GM21529 (cell line): ENCODE measurements at regions not wholly inside any gene's neighbourhood (a gene's known extent, or its start where the extent isn't known, plus 50 kb on each side); places are given as distances from the start of the nearest gene placed in this dataset.
"Not testable (repeated sequence)": the region's sequence is repeated elsewhere in the genome, so short reads cannot be mapped to it uniquely, and the experiment has no call there.

Experiments
- ATAC-seq: cut with Tn5 transposase; IDR thresholded peaks from one replicate; pipeline ENCODE4 v1.9.1; 2021; ENCODE audit not compliant: unreplicated experiment

DNA sequence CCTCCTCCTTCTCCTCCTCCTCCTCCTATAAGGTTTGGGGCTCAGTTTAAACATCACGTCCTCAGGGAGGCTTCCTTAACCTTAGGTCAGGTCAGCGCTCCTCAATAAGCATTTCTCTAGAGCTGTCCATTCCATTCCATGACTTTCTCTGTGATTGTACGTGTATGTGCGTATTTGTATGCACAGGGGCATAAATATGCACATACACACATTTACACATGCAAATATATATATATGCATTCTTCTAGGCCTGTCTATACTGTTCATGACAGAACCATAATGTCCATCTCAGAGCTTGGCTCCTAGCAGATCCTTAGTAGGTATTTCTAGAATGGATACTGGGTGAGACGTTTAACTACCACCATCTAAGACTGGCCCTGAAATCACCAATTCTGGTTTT, 258.6 kb downstream of the STIM2 start:
- ATAC-seq: no peak

DNA sequence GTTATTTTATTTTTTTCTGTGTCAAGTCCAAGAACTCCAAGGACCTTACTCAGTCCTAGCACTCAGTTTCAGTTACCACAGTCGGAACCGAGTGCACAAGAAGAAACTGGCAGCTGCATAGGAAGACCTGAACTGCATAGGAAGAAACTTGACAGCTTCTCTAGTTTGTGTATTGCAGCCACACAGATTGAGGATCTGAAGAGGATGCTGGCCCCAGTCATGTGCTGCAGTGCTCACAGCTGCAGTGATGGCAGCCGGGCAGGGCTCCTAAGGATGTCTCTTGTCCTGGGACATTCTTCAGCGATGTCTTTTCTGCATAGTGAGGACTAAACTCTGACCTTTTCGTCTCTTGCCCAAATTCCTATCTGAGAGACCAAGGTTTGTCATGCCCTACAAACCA, 261.2 kb downstream of the STIM2 start:
- ATAC-seq: no peak

DNA sequence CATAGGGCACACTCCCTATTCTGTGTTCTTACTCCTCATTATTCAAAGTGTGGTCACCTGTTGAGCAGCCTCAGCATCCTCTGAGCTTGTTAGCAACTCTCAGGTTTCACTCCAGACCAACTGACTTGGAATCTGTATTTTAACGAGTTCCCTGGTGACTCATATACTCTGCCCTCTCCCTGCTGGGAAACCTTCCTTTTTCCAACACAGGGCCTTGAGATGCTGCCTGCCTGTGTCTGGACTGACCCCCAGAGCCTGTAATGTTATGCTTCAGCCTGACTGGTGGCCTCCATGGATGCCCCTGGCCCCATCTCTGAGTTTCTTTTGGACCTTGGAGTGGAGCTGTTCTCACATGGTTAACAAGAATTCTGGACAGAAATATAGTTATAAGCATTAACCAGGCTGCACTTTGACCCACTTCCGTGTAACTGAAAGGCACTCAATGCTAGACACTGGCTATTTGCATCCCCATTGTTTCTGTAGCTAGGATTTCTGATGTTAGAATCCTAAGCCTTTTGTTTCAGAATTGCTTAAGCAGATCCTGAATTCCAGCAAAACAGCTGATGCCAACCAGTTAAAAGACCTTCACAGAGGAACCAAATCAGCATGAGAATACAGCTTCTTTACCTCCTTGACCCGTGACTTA, 262.6 kb downstream of the STIM2 start:
- no peak for ATAC-seq

GRCh38 chr4:27123769-27124124, 263.1 kb downstream of the STIM2 start:
- no peak for ATAC-seq

DNA sequence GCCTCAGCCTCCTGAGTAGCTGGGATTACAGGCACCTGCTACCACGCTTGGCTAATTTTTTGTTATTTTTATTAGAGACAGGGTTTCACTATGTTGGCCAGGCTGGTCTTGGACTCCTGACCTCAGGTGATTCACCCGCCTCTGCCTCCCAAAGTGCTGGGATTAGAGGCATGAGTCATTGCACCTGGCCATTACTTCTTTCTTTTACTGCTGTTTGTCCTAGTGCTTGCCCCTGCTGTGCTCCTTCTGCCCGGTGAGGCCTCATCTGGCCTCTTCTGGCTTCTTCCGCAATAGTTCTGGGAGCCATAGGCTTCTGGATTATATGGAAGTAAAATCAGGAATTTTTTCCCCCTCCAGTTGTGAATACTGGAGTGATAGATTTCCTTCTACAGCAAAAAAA, 266.3 kb downstream of the STIM2 start:
- ATAC-seq: not testable (repeated sequence)

GRCh38 chr4:27128443-27128842, 267.8 kb downstream of the STIM2 start:
- no peak for ATAC-seq

DNA sequence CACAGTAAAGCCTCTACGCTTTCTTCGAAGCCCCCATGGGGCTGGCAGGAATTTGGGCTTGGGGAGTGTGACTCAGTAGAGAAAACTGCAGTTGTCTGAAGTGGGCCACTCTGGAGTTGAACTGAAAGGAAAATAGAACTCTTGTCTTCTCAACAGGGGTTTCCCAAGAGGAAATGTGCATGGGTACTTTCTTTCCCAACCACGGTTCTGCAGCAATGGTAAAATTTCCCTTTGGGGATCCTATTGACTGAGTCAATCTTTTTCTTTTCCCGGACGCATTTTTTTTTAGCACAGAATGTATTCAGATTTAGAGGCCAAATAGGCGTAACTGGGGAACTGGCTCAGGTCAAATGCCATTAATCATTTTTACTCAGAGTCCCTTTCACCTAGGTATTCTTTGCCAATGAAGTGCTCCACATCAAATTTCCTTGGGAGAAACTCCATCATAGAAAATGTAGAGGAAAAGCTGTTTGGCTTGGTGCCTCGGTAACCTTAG, 269.3 kb downstream of the STIM2 start:
- no peak for ATAC-seq

- ATAC-seq: no peak
Observed at GRCh38 chr4:27132497-27132896, 271.9 kb downstream of the STIM2 start.

DNA sequence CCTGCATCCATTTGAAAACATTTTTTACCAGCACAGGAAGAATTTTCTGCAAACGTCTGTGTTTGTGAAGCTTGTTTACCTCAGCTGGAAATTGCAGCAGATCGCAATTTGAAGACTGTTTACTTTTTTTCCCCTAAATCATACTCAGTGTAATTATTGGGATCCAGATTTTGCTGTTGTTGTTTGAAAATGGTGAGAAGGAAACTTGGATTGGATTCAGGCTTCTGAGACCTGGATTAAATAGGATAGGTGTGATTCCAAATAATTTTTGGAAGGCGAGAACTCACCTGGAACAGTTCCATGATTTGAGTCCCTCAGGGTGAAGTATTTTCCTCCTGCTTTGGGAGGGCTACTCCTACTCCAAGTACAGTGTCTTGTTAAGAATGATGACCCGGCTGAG, 279.8 kb downstream of the STIM2 start:
- ATAC-seq: no peak

- no peak for ATAC-seq
Observed at GRCh38 chr4:27141530-27141929, 280.9 kb downstream of the STIM2 start.

GRCh38 chr4:27142841-27143240, 282.2 kb downstream of the STIM2 start:
- ATAC-seq: no peak

GRCh38 chr4:27145597-27145996, 285.0 kb downstream of the STIM2 start:
- no peak for ATAC-seq

GRCh38 chr4:27148211-27148895, 287.7 kb downstream of the STIM2 start:
- no peak for ATAC-seq

- no peak for ATAC-seq
Observed at GRCh38 chr4:27149541-27150212, 289.0 kb downstream of the STIM2 start.

GRCh38 chr4:27152703-27153102, 292.1 kb downstream of the STIM2 start:
- no peak for ATAC-seq

- no peak for ATAC-seq
Observed at GRCh38 chr4:27154706-27155105, 294.1 kb downstream of the STIM2 start.

GRCh38 chr4:27161191-27161590, 300.6 kb downstream of the STIM2 start:
- ATAC-seq: no peak

- ATAC-seq: no peak
Observed at GRCh38 chr4:27168783-27169182, 308.1 kb downstream of the STIM2 start.

- ATAC-seq: no peak
Observed at GRCh38 chr4:27173280-27173679, 312.6 kb downstream of the STIM2 start.

- ATAC-seq: no peak
Observed at GRCh38 chr4:27176400-27176799, 315.8 kb downstream of the STIM2 start.

DNA sequence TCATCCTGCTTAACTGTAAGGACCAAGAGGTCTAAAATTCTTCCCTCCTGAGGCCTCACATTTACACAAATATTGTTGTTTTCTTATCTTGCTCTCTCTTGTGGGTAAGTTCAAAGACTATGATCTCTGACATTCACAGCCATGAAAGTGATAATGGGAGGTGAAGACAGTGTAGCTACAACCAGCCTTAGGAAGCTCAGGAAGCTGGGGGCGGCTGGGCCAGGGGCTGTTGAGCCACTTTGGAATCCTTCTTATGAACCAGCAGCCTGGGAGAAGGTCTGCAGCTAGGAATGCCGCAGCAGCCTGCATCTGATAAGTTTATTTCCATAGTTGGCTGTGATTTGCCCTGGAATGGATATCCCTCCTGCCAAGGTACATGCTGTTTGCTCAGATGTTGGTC, 316.2 kb downstream of the STIM2 start:
- no peak for ATAC-seq

GRCh38 chr4:27178061-27178460, 317.4 kb downstream of the STIM2 start:
- no peak for ATAC-seq
